ENCODE measurements at regions not wholly inside any gene's neighbourhood (a gene's known extent, or its start where the extent isn't known, plus 50 kb on each side); places are given as distances from the start of the nearest gene placed in this dataset.
A peak's percentile ranks its signal among the peaks of the same experiment; 100 is the strongest.

DNA sequence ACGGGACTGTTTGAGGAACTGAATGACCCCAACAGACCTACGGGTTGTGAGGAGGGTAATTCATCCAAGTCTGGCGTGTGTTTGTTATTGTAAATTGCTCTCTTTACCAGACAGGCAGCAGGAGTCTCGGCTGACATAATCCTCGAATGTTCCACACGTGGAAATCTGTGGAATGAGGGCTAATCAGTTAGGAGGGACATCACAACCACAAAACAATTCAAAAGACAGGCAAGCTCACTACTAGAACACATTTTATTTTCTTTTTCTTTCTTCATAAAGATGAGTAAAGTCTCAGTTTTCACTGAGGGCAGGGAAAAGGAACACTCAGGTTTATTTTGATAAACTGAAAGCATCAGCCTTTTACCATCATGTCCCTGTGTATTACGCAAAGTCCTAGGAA lies 53.8 kb downstream of the GRK7 start:
- POLR2A ChIA-PET, result no interaction called here

More for the DNA sequence above, 53.8 kb downstream of the GRK7 start:
- Histone ChIP-seq H3K4me1 (ENCODE audit: control insufficient read depth, extremely low read depth, insufficient read depth, low read length) (no peaks in the 10 kb centered on the region), H3K9me3 (replicated peaks; ENCODE audit: control insufficient read depth, insufficient read depth, low read length) (no peaks in the 10 kb centered on the region), H3K79me2 (ENCODE audit: control insufficient read depth, insufficient read depth, low read length) (no peaks in the 10 kb centered on the region), H3K4me3 (replicated peaks in 1 of 3; ENCODE audit: insufficient read depth in 1 of 3, low read depth in 1 of 3, low read length in 3 of 3) (no peak overlapping the region), H3K27me3 (ENCODE audit: control insufficient read depth in 2 of 2, insufficient read depth in 2 of 2, low read length in 2 of 2) (peaks cover 16 to 27% of the 10 kb centered on the region in 2 experiments), H3K9me1 (replicated peaks; ENCODE audit: control insufficient read depth, extremely low read depth, insufficient read depth, low read length) (no peaks in the 10 kb centered on the region), H4K20me1 (replicated peaks; ENCODE audit: control insufficient read depth, extremely low read depth, insufficient read depth, low read length) (no peaks in the 10 kb centered on the region), H3K36me3 (ENCODE audit: control insufficient read depth in 2 of 2, extremely low read depth in 1 of 2, insufficient read depth in 2 of 2, low read length in 2 of 2) (no peaks in the 10 kb centered on the region), H3K27ac (ENCODE audit: insufficient read depth, low read depth, low read length) (no peak overlapping the region), H3K4me2 (ENCODE audit: insufficient read depth, low read length) (no peak overlapping the region), H2AFZ (ENCODE audit: low read depth, low read length) (no peak overlapping the region), H3K9ac (replicated peaks; ENCODE audit: extremely low read depth, insufficient read depth, low read length) (no peak overlapping the region)
- FAIRE-seq (peak; percentile 47), DNase-seq (ENCODE audit: low read depth, low spot score) (no peak)
- dilution Hi-C loops (cut with MboI; ENCODE audit: extremely low pct_ligation_motif_present, low sequenced_read_pairs), result no loop called here
- CTCF ChIA-PET, result interaction anchor here (1.2 to 1.3 kb wide), 2 partner anchors 16 to 34 kb away, joined by 3 read pairs; no protein-coding TSS in a partner anchor
- TF ChIP-seq GATA2 (IDR thresholded peaks at IDR 0.05; ENCODE audit: insufficient read depth, insufficient read length, low read depth, low read length) (no peak), MYC (IDR thresholded peaks at IDR 0.05; ENCODE audit: low read depth, low read length) (no peak), CTCF (IDR thresholded peaks at IDR 0.05; ENCODE audit: extremely low read depth in 1 of 2, insufficient read depth in 1 of 2, low read depth in 1 of 2, low read length in 2 of 2) (no peak), POLR2A (IDR thresholded peaks at IDR 0.05; ENCODE audit: low read depth, low read length) (no peak), POLR2AphosphoS5 (IDR thresholded peaks at IDR 0.05; ENCODE audit: insufficient read depth, low read depth, low read length) (no peak), EZH2 (IDR thresholded peaks at IDR 0.05; ENCODE audit: borderline replicate concordance, low read depth, low read length, severe bottlenecking) (no peak), JUN (IDR thresholded peaks at IDR 0.05; ENCODE audit: borderline replicate concordance, insufficient read depth, insufficient read length, low read depth) (no peak), FOS (IDR thresholded peaks at IDR 0.05; ENCODE audit: borderline replicate concordance, insufficient read depth, low read length) (no peak)
- TF ChIP-seq, protein P1, sequence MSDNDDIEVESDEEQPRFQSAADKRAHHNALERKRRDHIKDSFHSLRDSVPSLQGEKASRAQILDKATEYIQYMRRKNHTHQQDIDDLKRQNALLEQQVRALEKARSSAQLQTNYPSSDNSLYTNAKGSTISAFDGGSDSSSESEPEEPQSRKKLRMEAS (IDR thresholded peaks at IDR 0.05; ENCODE audit: insufficient read depth, insufficient read length), result no peak
- no TSS peak for BruUV-seq (replicated peaks)
- intact Hi-C loops (cut with micrococcal nuclease), result no loop called here
